ENCODE measurements at regions not wholly inside any gene's neighbourhood (a gene's known extent, or its start where the extent isn't known, plus 50 kb on each side); places are given as distances from the start of the nearest gene placed in this dataset.

- DNase-seq, result no peak
- no peaks in the 10 kb centered on the region for H3K9me2 ChIP-seq (replicated peaks; ENCODE audit: insufficient read depth, low read length)
- H3K4me3 ChIP-seq (ENCODE audit: low read length), result no peak overlapping the region
These were observed 122.5 kb downstream of the MIAT start for GRCh38 chr22:26779929-26780328.

GRCh38 chr22:26780521-26780920 is 123.1 kb downstream of the MIAT start:
- Histone ChIP-seq H2AFZ (ENCODE audit: low read length) (no peak overlapping the region), H3K4me1 (ENCODE audit: low read length) (peaks cover 6% of the 10 kb centered on the region), H3K9me2 (replicated peaks; ENCODE audit: insufficient read depth, low read length) (no peaks in the 10 kb centered on the region), H3K79me2 (ENCODE audit: low read length) (no peaks in the 10 kb centered on the region), H3K4me3 (ENCODE audit: low read length) (no peak overlapping the region), H4K20me1 (ENCODE audit: insufficient read depth, low read length) (no peaks in the 10 kb centered on the region), H3F3A (ENCODE audit: insufficient read depth, low read length) (peaks cover 2% of the 10 kb centered on the region; the same call in 1 of the 2 replicates), H3K9me3 (replicated peaks; ENCODE audit: insufficient read depth, low read length) (no peaks in the 10 kb centered on the region), H3K27ac (ENCODE audit: low read length) (no peak overlapping the region), H3K4me2 (ENCODE audit: low read depth, low read length) (no peak overlapping the region), H3K27me3 (replicated peaks; ENCODE audit: insufficient read depth, low read length) (no peaks in the 10 kb centered on the region), H3K36me3 (replicated peaks; ENCODE audit: insufficient read depth, low read length) (peaks cover 5% of the 10 kb centered on the region; the same call in 1 of the 2 replicates), H3K9ac (ENCODE audit: low read length) (no peak overlapping the region)
- TF ChIP-seq EZH2phosphoT487 (IDR thresholded peaks at IDR 0.05; ENCODE audit: low read length), result no peak
- TF ChIP-seq EZH2 (optimal IDR thresholded peaks at IDR 0.05; ENCODE audit: low read depth, low read length), result no peak
- no peak for TF ChIP-seq CTCF (IDR thresholded peaks at IDR 0.05; ENCODE audit: low read length)
- no peak for DNase-seq

More at GRCh38 chr22:26779929-26780328, 122.5 kb downstream of the MIAT start:
- Histone ChIP-seq H3K4me2 (ENCODE audit: low read depth, low read length) (no peak overlapping the region), H4K20me1 (ENCODE audit: insufficient read depth, low read length) (no peaks in the 10 kb centered on the region), H3K27me3 (replicated peaks; ENCODE audit: insufficient read depth, low read length) (no peaks in the 10 kb centered on the region), H3F3A (ENCODE audit: insufficient read depth, low read length) (no peaks in the 10 kb centered on the region), H2AFZ (ENCODE audit: low read length) (no peak overlapping the region), H3K79me2 (ENCODE audit: low read length) (no peaks in the 10 kb centered on the region), H3K27ac (ENCODE audit: low read length) (no peak overlapping the region), H3K36me3 (replicated peaks; ENCODE audit: insufficient read depth, low read length) (peaks cover 5% of the 10 kb centered on the region; the same call in 1 of the 2 replicates), H3K4me1 (ENCODE audit: low read length) (no peaks in the 10 kb centered on the region), H3K9me3 (replicated peaks; ENCODE audit: insufficient read depth, low read length) (no peaks in the 10 kb centered on the region), H3K9ac (ENCODE audit: low read length) (no peak overlapping the region)
- TF ChIP-seq CTCF (IDR thresholded peaks at IDR 0.05; ENCODE audit: low read length) (no peak), EZH2phosphoT487 (IDR thresholded peaks at IDR 0.05; ENCODE audit: low read length) (no peak)

GRCh38 chr22:26781062-26781461 is 123.7 kb downstream of the MIAT start:
- Histone ChIP-seq H3K27me3 (replicated peaks; ENCODE audit: insufficient read depth, low read length) (no peaks in the 10 kb centered on the region), H3F3A (ENCODE audit: insufficient read depth, low read length) (peaks cover 7% of the 10 kb centered on the region), H4K20me1 (ENCODE audit: insufficient read depth, low read length) (no peaks in the 10 kb centered on the region), H3K9ac (ENCODE audit: low read length) (no peak overlapping the region), H2AFZ (ENCODE audit: low read length) (no peak overlapping the region), H3K36me3 (replicated peaks; ENCODE audit: insufficient read depth, low read length) (peaks cover 5% of the 10 kb centered on the region; the same call in 1 of the 2 replicates), H3K27ac (ENCODE audit: low read length) (no peak overlapping the region), H3K9me2 (replicated peaks; ENCODE audit: insufficient read depth, low read length) (no peaks in the 10 kb centered on the region), H3K4me1 (ENCODE audit: low read length) (peaks cover 11% of the 10 kb centered on the region), H3K4me3 (ENCODE audit: low read length) (no peak overlapping the region), H3K79me2 (ENCODE audit: low read length) (no peaks in the 10 kb centered on the region), H3K4me2 (ENCODE audit: low read depth, low read length) (no peak overlapping the region), H3K9me3 (replicated peaks; ENCODE audit: insufficient read depth, low read length) (no peaks in the 10 kb centered on the region)
- TF ChIP-seq CTCF (IDR thresholded peaks at IDR 0.05; ENCODE audit: low read length) (no peak), EZH2phosphoT487 (IDR thresholded peaks at IDR 0.05; ENCODE audit: low read length) (no peak)
- DNase-seq, result no peak

All from MM.1S (cell line).